ENCODE measurements at regions not wholly inside any gene's neighbourhood (a gene's known extent, or its start where the extent isn't known, plus 50 kb on each side); places are given as distances from the start of the nearest gene placed in this dataset.

DNA sequence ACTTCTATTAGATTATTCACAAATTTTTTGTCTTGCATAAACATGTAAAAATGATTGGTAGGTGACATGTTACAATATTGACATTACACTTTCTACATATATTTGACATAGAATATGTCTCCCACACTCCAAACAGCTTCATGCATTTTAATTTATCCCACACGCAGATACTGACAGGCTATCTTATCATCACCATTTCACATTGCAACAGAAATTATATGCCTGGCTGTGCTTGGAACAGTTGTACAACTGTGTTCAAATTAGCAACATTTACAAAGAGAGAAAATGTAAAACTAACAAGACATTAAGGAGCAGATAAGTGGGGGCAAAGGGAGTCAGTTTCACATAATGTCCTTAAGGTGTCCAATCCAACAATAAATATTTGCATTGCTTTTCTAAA is 1208.5 kb downstream of the NSUN3 start:
- no peaks in the 10 kb centered on the region for H3K27me3 ChIP-seq
- no peaks in the 10 kb centered on the region for H3K9me3 ChIP-seq
- no peaks in the 10 kb centered on the region for H3K4me1 ChIP-seq
- 66% methylated on average over 1 of the region's 1 CpG for WGBS
- no peak for DNase-seq (ENCODE audit: low spot score in 2 of 2)
- TF ChIP-seq EP300 (IDR thresholded peaks at IDR 0.05): no peak
- no peak for TF ChIP-seq POLR2AphosphoS5 (IDR thresholded peaks at IDR 0.05)
- TF ChIP-seq POLR2A (IDR thresholded peaks at IDR 0.05): no peak
- TF ChIP-seq, protein P1, sequence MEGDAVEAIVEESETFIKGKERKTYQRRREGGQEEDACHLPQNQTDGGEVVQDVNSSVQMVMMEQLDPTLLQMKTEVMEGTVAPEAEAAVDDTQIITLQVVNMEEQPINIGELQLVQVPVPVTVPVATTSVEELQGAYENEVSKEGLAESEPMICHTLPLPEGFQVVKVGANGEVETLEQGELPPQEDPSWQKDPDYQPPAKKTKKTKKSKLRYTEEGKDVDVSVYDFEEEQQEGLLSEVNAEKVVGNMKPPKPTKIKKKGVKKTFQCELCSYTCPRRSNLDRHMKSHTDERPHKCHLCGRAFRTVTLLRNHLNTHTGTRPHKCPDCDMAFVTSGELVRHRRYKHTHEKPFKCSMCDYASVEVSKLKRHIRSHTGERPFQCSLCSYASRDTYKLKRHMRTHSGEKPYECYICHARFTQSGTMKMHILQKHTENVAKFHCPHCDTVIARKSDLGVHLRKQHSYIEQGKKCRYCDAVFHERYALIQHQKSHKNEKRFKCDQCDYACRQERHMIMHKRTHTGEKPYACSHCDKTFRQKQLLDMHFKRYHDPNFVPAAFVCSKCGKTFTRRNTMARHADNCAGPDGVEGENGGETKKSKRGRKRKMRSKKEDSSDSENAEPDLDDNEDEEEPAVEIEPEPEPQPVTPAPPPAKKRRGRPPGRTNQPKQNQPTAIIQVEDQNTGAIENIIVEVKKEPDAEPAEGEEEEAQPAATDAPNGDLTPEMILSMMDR (IDR thresholded peaks at IDR 0.05): no peak
- no peak overlapping the region for H3K4me3 ChIP-seq
- no peak overlapping the region for H3K27ac ChIP-seq
- H3K36me3 ChIP-seq: no peaks in the 10 kb centered on the region

DNA sequence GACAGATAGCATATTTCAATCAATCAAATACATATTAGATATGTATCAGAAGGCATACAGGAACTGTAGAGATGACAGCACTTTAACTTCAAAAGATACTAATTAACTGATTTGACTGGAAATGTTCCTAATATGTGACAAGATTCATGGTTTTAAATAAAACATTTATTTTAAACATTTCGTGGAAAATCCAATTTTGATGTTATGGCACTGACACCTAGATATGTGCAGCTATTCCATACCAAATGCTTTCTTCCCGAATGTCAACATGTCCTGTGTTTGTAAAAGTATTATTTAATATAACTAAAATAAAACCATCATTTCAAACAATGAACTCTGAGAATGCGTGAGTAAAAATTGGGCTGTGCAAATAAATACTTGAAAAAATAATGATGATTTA is 1209.3 kb downstream of the NSUN3 start:
- no peak overlapping the region for H3K4me3 ChIP-seq
- WGBS: 71% methylated on average over 3 of the region's 3 CpGs
- no peak overlapping the region for H3K27ac ChIP-seq
- no peak for TF ChIP-seq EP300 (IDR thresholded peaks at IDR 0.05)
- no peak for TF ChIP-seq POLR2A (IDR thresholded peaks at IDR 0.05)
- TF ChIP-seq, protein P1 (IDR thresholded peaks at IDR 0.05): no peak
- TF ChIP-seq POLR2AphosphoS5 (IDR thresholded peaks at IDR 0.05): no peak
- H3K4me1 ChIP-seq: no peaks in the 10 kb centered on the region
- H3K9me3 ChIP-seq: no peaks in the 10 kb centered on the region
- no peaks in the 10 kb centered on the region for H3K27me3 ChIP-seq
- H3K36me3 ChIP-seq: no peaks in the 10 kb centered on the region
- no peak for DNase-seq (ENCODE audit: low spot score in 2 of 2)

DNA sequence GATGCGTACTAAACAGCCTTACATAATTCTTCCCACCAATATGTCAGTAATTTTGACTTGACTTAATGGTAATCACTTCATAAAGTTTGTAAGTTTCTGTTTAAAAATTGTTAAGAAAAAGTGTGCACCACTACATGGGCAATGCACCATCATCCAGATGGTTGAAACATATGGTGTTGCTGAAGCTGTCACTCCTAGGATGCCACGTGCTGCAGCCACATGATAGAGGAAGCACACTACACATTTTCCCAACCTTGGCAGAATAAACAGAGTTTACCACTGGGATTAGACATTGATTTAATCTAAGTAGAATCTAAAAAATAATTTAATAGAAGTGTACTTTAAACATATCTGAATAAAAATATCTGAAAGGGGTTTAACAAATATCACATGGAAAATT is 1209.9 kb downstream of the NSUN3 start:
- Histone ChIP-seq H3K27ac (no peak overlapping the region), H3K4me1 (no peaks in the 10 kb centered on the region), H3K9me3 (no peaks in the 10 kb centered on the region), H3K36me3 (no peaks in the 10 kb centered on the region), H3K4me3 (no peak overlapping the region), H3K27me3 (no peaks in the 10 kb centered on the region)
- TF ChIP-seq EP300 (IDR thresholded peaks at IDR 0.05): no peak
- TF ChIP-seq, protein P1 (IDR thresholded peaks at IDR 0.05): no peak
- TF ChIP-seq POLR2AphosphoS5 (IDR thresholded peaks at IDR 0.05): no peak
- no peak for TF ChIP-seq POLR2A (IDR thresholded peaks at IDR 0.05)
- WGBS: 82% methylated on average over 2 of the region's 2 CpGs
- DNase-seq (ENCODE audit: low spot score in 2 of 2): no peak

DNA sequence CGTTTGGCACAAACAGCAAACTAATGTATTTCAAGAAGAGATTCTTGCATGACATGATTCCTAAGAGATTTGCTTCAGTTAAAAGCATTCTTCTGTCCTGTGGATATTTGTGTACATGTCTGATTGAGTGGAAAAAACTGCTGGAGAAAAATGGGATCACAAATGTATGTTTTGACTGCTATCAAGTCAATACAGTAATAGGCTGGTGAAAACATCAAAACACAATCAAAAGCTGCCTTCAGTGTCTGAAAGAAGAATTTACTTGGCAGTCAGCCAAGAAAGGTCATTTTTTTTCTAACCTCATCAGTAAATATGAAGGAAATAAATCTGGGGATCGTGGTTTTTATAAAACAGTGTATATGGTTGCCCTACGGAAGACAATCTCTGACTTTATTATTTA is 1214.8 kb downstream of the NSUN3 start:
- 33% methylated on average over 3 of the region's 3 CpGs for WGBS
- Histone ChIP-seq H3K36me3 (no peaks in the 10 kb centered on the region), H3K27me3 (no peaks in the 10 kb centered on the region), H3K4me3 (no peak overlapping the region), H3K9me3 (no peaks in the 10 kb centered on the region), H3K4me1 (no peaks in the 10 kb centered on the region), H3K27ac (no peak overlapping the region)
- no peak for DNase-seq (ENCODE audit: low spot score in 2 of 2)
- TF ChIP-seq POLR2AphosphoS5 (IDR thresholded peaks at IDR 0.05): no peak
- TF ChIP-seq POLR2A (IDR thresholded peaks at IDR 0.05): no peak
- no peak for TF ChIP-seq EP300 (IDR thresholded peaks at IDR 0.05)
- TF ChIP-seq, protein P1 (IDR thresholded peaks at IDR 0.05): no peak

DNA sequence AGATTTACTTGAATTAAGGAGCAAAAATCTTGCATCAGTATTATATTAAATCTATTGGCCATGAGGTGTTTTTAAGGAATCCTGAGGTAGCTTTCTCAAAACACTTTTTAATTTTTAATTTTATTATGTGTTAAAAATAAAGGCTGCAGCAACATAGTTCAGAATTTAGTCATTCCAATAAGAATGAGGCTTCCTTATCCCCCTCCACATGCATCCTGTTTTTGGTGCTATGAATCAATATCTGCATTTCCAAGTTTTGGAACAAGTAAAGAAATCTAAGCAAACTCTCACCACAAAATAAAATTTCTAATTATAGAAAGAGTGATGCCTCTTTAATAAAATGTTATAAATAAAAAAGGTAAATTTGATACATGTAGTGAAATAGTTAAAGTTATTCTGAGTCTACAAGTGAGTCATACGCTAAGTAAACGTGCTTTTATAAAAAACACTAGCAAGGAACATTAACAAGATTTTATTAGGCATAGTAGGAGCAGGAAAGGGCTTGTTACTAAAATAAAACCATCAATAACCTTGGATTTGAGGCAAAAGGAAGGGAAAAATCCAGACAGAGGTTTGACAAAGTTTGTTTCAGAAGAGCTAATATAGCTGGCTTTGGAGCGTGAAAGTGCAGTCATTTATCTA is 1218.0 kb downstream of the NSUN3 start:
- no peak for DNase-seq (ENCODE audit: low spot score in 2 of 2)
- H3K36me3 ChIP-seq: no peaks in the 10 kb centered on the region
- TF ChIP-seq POLR2A (IDR thresholded peaks at IDR 0.05): no peak
- TF ChIP-seq, protein P1 (IDR thresholded peaks at IDR 0.05): no peak
- TF ChIP-seq POLR2AphosphoS5 (IDR thresholded peaks at IDR 0.05): no peak
- no peak for TF ChIP-seq EP300 (IDR thresholded peaks at IDR 0.05)
- no peaks in the 10 kb centered on the region for H3K27me3 ChIP-seq
- H3K4me1 ChIP-seq: no peaks in the 10 kb centered on the region
- no peak overlapping the region for H3K27ac ChIP-seq
- H3K9me3 ChIP-seq: no peaks in the 10 kb centered on the region
- 10% methylated on average over 3 of the region's 3 CpGs for WGBS
- no peak overlapping the region for H3K4me3 ChIP-seq
